ENCODE measurements at regions not wholly inside any gene's neighbourhood (a gene's known extent, or its start where the extent isn't known, plus 50 kb on each side); places are given as distances from the start of the nearest gene placed in this dataset.

DNA sequence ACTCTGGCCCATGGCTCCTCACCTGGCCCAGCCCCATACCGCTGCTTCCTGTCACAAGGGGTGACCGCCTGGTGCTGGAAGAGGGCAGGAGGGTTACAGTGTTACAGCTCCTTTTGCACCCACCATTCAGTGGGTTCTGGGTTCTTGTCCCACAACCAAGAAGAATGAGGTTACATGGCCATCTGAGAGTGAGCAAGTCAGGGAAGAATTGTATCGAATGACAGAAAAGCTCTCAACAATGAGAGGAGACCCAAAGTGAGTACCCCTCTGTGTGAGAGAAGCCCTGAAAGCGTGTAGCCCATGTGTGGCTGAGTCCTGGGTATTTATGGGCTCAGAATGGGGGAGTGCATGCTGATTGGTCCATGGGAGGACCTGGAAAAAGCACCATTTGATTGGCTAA, 888.5 kb downstream of the ADGRL2 start:
- CTCF ChIA-PET: no interaction called here
- POLR2A ChIA-PET: no interaction called here

DNA sequence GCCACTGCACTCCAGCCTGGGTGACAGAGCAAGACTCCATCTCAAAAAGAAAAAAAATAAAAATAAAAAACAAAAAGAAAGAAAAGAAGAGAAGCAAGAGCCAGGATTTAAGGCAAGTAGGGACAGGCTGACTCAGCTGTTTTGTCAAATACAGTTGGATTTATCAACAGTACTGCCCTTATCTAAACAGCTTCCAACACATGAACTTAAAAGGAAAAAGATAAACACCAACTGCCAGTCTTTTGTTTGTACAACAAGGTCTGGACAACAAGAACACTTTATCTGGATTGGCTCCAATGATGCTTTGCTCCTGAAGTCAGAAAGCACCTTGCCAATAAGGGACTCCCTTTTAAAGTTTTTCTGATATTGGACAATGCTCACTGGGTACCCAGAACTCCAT, 886.0 kb downstream of the ADGRL2 start:
- POLR2A ChIA-PET: no interaction called here
- CTCF ChIA-PET: no interaction called here

- ChIA-PET POLR2A (no interaction called here), CTCF (no interaction called here)
These were observed 846.2 kb downstream of the ADGRL2 start for GRCh38 chr1:82646888-82647287.

DNA sequence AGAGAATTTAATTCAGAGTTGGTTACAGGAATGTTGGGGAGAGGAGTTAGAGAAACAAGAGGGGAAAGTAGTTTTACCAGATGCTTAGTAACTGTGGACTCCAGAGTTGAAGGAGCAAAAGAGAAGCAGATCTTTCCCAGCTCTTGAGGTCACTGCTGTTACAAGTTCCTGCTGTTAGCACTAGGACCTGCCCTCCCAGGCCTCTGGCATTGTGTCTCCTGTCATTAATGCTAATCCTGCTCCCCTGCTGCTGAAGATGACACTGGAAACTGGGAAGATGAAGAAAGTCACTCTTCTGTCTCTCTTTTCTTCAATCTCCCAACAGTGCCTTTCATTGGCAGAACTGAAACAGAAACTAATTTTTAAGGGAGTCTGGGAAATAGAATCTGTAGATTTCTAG, 845.6 kb downstream of the ADGRL2 start:
- POLR2A ChIA-PET: no interaction called here
- CTCF ChIA-PET: no interaction called here

- POLR2A ChIA-PET: no interaction called here
- CTCF ChIA-PET: no interaction called here
These were observed 843.6 kb downstream of the ADGRL2 start for GRCh38 chr1:82644186-82644915.

GRCh38 chr1:82640352-82640751, 839.6 kb downstream of the ADGRL2 start:
- ChIA-PET POLR2A (no interaction called here), CTCF (no interaction called here)

GRCh38 chr1:82634266-82634665, 833.5 kb downstream of the ADGRL2 start:
- CTCF ChIA-PET: no interaction called here
- POLR2A ChIA-PET: no interaction called here

DNA sequence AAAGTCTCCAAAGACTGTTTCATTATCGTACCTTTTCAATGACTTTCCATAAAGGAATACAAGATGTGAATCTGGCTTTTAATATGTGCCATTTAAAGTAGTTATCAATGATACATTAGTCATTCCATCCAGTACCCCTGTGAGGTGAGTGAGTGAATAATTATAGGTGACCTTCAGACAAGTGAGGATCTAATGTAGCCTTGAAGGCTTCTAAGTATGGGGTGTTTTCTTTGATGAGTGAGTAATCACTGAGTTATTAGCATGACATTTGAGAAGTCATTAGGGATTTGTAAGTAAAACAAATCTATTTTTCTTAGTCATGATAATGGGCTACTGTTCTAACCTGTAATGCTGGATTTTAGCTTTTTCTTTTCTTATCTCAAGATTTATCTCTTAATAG, 831.4 kb downstream of the ADGRL2 start:
- POLR2A ChIA-PET: no interaction called here
- CTCF ChIA-PET: interaction anchor here (0.7 kb wide), 1 partner anchor 129 kb away, joined by 3 read pairs; no protein-coding TSS in a partner anchor

GRCh38 chr1:82628887-82629286, 828.2 kb downstream of the ADGRL2 start:
- POLR2A ChIA-PET: no interaction called here
- CTCF ChIA-PET: no interaction called here

DNA sequence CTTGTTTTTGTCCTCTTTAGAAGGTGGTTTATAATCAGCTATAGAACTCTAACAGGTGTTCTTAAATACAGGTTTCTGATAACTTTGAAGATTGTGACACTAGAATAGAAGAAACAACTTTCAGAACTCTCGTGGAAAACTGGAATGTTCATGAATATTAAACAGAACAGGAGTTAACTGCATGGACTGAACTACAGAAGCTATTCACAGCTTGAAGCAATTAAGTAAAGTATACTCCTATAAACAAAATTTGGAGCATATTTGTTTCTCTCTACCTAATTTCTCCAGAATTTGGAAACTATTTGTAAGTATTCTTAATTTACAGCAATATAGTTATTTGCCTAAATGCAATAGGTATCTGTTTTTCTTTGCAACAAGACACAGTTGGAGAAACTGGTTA, 824.8 kb downstream of the ADGRL2 start:
- ChIA-PET CTCF (no interaction called here), POLR2A (no interaction called here)

DNA sequence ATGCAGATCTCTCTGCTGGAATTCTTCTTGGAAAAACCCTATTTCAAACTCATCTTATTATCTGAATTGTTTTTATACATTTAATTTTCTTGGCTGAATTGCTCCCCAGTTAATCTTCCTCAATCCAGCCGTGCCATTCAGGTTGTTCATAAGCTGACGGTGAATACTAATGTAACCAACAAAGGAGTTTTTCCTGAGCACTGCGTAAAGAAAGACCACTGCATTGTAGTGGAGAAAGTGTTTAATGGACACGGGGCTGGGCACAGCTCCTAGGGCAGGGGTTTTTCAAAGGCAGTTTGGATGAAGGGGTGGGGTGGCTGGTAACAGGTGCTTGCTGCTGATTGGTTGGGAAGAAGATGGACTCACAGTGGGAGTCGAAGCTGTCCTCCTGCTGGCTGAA, 820.3 kb downstream of the ADGRL2 start:
- ChIA-PET CTCF (no interaction called here), POLR2A (no interaction called here)

DNA sequence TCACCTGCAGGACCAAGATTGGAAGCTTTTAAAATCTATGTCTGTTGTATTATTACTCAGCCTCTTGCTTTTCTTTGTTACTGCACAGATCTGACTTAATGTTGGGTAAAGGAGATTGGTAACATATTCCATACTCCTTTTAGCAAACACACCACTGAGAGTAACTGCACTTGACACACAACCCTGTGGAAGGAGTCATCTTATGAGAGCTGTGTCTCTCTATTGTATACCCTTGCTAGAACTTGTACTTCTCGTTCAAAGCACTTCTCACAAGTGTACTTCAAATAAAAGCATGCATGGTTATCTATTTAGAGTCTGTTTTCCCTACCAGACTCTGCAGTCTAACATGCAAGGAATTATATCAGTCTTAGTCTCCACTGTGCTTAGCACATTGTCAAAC, 813.4 kb downstream of the ADGRL2 start:
- ChIA-PET POLR2A (no interaction called here), CTCF (no interaction called here)

DNA sequence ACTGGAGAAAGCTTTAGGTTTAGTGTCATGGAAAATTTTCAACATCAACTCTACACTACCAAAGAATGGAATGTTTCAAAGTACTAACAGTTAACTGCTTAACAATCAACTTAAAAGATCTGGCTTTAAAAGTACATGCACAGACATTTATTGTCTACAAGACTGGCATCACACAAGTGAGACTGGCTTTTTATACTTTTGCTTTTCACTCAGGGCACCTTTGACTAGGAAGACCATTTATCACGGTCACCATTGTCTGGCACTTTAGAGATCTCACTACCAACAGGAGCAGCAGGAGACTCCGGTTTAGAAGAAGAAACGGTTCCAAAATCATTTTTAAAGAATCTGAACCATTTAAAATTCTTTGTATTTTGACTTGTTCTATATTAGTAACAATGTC, 812.3 kb downstream of the ADGRL2 start:
- POLR2A ChIA-PET: no interaction called here
- CTCF ChIA-PET: no interaction called here

DNA sequence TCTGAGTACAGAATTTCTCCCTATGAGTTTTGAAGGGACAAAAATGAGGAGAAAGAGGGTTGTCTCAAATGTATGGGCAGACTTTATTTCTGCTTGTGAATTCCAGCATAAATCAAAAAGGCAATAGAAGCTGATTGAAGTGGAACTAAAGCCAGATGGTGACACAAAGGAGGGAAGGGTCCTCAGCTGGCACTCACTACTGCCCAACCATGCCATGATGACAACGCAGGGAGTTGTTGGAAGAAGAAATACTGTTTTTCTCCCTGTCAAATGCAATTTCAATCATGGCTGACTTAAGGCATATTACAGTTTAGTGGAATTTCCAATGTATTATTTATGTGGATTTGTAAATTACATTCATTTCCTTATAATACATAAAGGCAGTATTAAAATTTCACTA, 805.8 kb downstream of the ADGRL2 start:
- ChIA-PET POLR2A (no interaction called here), CTCF (no interaction called here)

GRCh38 chr1:82604524-82604923, 803.8 kb downstream of the ADGRL2 start:
- ChIA-PET CTCF (no interaction called here), POLR2A (no interaction called here)

GRCh38 chr1:82600314-82600713, 799.6 kb downstream of the ADGRL2 start:
- ChIA-PET POLR2A (no interaction called here), CTCF (no interaction called here)

GRCh38 chr1:82598812-82599211, 798.1 kb downstream of the ADGRL2 start:
- ChIA-PET POLR2A (no interaction called here), CTCF (interaction anchor here (0.6 kb wide), 1 partner anchor 1137 kb away, joined by 3 read pairs; no protein-coding TSS in a partner anchor)

- CTCF ChIA-PET: no interaction called here
- POLR2A ChIA-PET: no interaction called here
These were observed 797.6 kb downstream of the ADGRL2 start for GRCh38 chr1:82598337-82598736.

GRCh38 chr1:82597649-82598048, 796.9 kb downstream of the ADGRL2 start:
- POLR2A ChIA-PET: no interaction called here
- CTCF ChIA-PET: no interaction called here

DNA sequence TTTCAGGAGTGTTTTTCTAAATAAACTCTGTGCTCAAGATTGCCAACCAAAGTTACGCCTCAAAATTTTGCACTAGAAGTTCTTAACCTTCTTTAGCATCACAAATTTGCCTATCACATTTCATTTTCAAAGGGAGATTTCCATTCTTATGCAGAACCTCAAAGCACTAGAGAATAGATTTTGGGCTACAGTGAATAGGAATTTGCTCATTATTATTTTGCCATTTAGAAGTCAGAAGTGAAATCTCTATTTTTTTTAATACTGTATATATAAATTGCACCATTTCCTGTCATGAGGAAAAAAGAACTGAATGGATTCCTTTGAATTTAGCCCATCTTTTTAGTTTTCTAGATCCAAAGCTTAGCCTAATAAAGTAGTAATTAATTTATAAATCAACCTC, 796.4 kb downstream of the ADGRL2 start:
- CTCF ChIA-PET: no interaction called here
- POLR2A ChIA-PET: no interaction called here

DNA sequence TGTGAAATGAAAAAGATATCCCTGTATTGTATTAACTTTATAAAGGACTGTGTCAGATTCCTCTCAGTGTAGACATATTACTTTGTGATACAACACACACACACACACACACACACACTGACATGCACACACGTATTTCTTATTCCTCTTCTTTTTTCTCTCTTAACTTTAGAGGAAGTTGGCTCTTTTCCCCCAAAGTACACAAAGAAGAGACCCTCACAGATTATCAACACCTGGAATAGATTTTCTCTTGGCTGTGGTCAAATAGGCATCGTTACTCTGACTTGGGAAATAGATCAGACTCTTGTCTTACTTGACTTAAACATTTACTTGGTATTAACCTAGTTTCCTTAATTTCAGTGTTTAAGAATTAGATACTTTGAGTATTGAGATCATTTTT, 792.8 kb downstream of the ADGRL2 start:
- ChIA-PET POLR2A (no interaction called here), CTCF (no interaction called here)

DNA sequence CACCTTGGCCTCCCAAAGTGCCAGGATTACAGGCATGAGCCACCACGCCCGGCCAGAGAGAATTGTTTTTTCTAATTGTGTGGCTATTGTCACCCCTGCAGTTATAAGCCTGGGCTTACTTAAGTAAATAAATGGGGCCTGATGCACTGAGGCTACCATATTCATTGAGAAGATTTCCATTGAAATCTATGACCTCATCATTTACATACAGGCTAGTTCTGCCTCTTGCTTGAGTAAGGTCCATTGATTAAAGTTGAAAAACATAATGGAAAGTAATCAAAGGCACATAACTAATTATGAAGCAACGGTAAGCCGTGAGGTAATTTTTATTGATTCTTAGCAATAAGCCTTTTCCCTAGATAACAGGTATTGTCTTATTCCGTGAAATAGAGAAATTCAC, 788.9 kb downstream of the ADGRL2 start:
- ChIA-PET POLR2A (no interaction called here), CTCF (no interaction called here)

DNA sequence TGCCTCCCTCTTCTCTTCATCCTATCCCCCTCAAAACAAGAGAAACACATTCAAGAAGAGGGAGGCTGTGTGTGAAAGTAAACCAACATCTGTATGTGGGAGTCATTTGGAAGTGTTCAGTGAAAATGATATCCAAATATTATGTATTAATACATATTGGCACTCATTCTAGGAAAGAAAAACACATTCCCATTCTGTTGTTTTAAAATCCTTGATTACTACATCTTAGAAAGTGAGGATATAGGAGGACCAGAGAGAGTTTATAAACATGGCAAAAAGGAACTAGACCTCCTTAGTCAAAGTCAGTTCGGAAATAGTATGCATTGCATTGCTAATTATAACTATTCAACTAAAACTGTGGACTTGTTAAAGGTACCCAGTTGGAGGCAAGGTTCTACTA, 786.6 kb downstream of the ADGRL2 start:
- CTCF ChIA-PET: no interaction called here
- POLR2A ChIA-PET: no interaction called here
